Liver (tissue), 3 donors: ENCODE measurements at regions not wholly inside any gene's neighbourhood (a gene's known extent, or its start where the extent isn't known, plus 50 kb on each side); places are given as distances from the start of the nearest gene placed in this dataset.

Experiments used
- CTCF ChIP-seq: fragments of 150-350 bp; IDR thresholded peaks from 2 replicates; pipeline ENCODE4 v1.5.1; 2017; ENCODE audit warnings: improper control_type of control experiment, low read depth, low read length; ENCODE audit not compliant: missing input control
- EGR1 ChIP-seq, 2 donors: IDR thresholded peaks; 2 replicates each; pipeline ENCODE4 v1.6.1; 2016 to 2018; ENCODE audit warnings: antibody characterized with exemption in 2 of 2, low read depth in 2 of 2
- HNF4G ChIP-seq: IDR thresholded peaks from 2 replicates; pipeline ENCODE4 v1.6.1; 2016; ENCODE audit warnings: antibody characterized with exemption
- JUND ChIP-seq, 2 donors: IDR thresholded peaks; 2 replicates each; pipeline ENCODE4 v1.6.1; 2016; ENCODE audit warnings: antibody characterized with exemption in 2 of 2
- MAX ChIP-seq: IDR thresholded peaks from 2 replicates; pipeline ENCODE4 v1.6.1; 2016; ENCODE audit warnings: antibody characterized with exemption
- RAD21 ChIP-seq, 2 donors: IDR thresholded peaks; 2 replicates each; pipeline ENCODE4 v1.6.1; 2016; ENCODE audit warnings: antibody characterized with exemption in 2 of 2, mild to moderate bottlenecking in 2 of 2
- REST ChIP-seq: IDR thresholded peaks from 2 replicates; pipeline ENCODE4 v1.6.1; 2016; ENCODE audit warnings: antibody characterized with exemption, mild to moderate bottlenecking
- RXRA ChIP-seq, 2 donors: IDR thresholded peaks; 2 replicates each; pipeline ENCODE4 v1.6.1; 2017 to 2018; ENCODE audit warnings: antibody characterized with exemption in 2 of 2, mild to moderate bottlenecking in 1 of 2
- SP1 ChIP-seq: IDR thresholded peaks from 2 replicates; pipeline ENCODE4 v1.6.1; 2018; ENCODE audit warnings: antibody characterized with exemption, mild to moderate bottlenecking
- TAF1 ChIP-seq: conservative IDR thresholded peaks from 2 replicates; pipeline ENCODE4 v1.6.1; 2016; ENCODE audit warnings: antibody characterized with exemption, mild to moderate bottlenecking
- YY1 ChIP-seq: IDR thresholded peaks from 2 replicates; pipeline ENCODE4 v1.6.1; 2016; ENCODE audit warnings: antibody characterized with exemption, mild to moderate bottlenecking
- ZBTB33 ChIP-seq: IDR thresholded peaks from 2 replicates; pipeline ENCODE4 v1.6.1; 2016; ENCODE audit warnings: antibody characterized with exemption
- donor health status: healthy.
- donor health status: healthy.

- TF ChIP-seq SP1: no peak
- no peak for TF ChIP-seq CTCF
- TF ChIP-seq YY1: no peak
- no peak for TF ChIP-seq ZBTB33
- TF ChIP-seq RAD21 (IDR thresholded peaks at IDR 0.05): no peak
- TF ChIP-seq REST: no peak
- TF ChIP-seq JUND (IDR thresholded peaks at IDR 0.05): no peak
- TF ChIP-seq RXRA (IDR thresholded peaks at IDR 0.05): no peak
- no peak for TF ChIP-seq MAX
- no peak for TF ChIP-seq TAF1
- no peak for TF ChIP-seq HNF4G
- TF ChIP-seq EGR1 (IDR thresholded peaks at IDR 0.05; ENCODE audit: low read depth in 2 of 2): no peak
Measured at GRCh38 chr21:19224090-19224489, 820.5 kb upstream of the TMPRSS15 start.
